HuH-7.5 (cell line): ENCODE measurements at regions not wholly inside any gene's neighbourhood (a gene's known extent, or its start where the extent isn't known, plus 50 kb on each side); places are given as distances from the start of the nearest gene placed in this dataset.
"Not testable (repeated sequence)": the region's sequence is repeated elsewhere in the genome, so short reads cannot be mapped to it uniquely, and the experiment has no call there.

Experiments used
- DNase-seq: peaks from one replicate; pipeline ENCODE4 v3.0.0; 2011; ENCODE audit warnings: low spot score

DNA sequence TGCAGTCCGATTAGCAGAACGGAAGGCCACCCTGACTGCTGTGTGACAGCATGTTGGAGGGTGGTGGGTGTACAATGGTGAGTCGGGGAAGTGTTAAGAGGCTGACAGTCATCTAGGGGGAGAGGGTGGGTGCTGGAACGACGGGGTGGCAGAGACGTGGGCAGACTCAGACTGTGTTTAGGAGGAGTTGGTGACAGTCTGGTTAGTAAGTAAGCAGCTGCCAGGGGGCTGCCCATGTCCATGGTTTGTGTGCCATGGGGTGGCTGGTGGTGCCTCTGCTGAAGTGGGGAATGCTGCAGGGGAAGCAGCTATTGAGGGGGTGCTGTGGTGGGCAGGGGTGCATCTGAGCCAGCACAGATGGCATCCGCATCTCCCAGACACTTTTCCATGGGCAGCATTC is 51.3 kb upstream of the BOD1 start:
- no peak for DNase-seq

- DNase-seq, result no peak
Observed at GRCh38 chr5:173668245-173668800, 51.9 kb upstream of the BOD1 start.

DNA sequence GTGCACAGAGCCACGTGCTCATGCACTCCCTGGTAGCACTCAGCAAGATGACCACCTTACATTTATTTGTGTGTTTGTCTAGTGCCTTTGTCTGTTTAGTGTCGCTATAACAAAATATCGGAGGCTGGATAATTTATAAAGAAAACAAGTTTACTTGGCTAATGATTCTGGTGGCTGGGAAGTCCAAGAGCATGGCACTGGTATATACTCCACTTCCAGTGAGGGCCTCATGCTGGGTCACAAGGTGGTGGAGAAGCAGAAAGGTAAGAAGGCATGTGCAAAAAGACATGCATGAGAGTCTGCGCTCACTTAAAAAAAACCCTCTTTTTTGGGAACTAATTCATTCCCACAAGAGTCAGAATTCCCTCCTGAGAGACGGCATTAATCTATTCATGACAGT is 52.5 kb upstream of the BOD1 start:
- no peak for DNase-seq

GRCh38 chr5:173669483-173669882 is 53.0 kb upstream of the BOD1 start:
- no peak for DNase-seq

GRCh38 chr5:173670130-173670651 is 53.7 kb upstream of the BOD1 start:
- DNase-seq, result no peak

GRCh38 chr5:173670791-173671120 is 54.3 kb upstream of the BOD1 start:
- no peak for DNase-seq

GRCh38 chr5:173671121-173671949 is 54.9 kb upstream of the BOD1 start:
- no peak for DNase-seq

GRCh38 chr5:173672166-173672565 is 55.7 kb upstream of the BOD1 start:
- DNase-seq, result no peak

- no peak for DNase-seq
Observed at GRCh38 chr5:173672891-173673290, 56.4 kb upstream of the BOD1 start.

- DNase-seq, result no peak
Observed at GRCh38 chr5:173673295-173674101, 57.0 kb upstream of the BOD1 start.

- no peak for DNase-seq
Observed at GRCh38 chr5:173675287-173675996, 59.0 kb upstream of the BOD1 start.

DNA sequence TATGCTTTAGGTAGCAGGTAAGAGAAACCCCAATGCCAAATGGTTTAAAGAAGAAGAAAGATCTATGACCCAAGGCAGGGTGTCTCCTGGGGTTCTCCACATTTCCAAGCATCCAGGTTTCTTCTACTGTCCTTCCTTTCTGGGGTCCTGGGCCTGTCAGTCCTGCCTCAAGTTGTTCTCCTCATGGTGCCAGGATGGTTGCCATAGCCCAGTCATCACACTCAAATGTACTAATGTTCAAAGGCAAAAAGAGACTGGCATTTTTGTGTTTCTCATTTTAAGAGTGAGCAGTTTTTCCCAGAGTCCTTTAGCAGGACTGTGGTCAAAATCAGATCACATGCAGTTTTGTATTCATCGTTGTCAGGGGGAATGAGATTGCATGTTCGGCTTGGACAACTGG is 59.9 kb upstream of the BOD1 start:
- DNase-seq, result no peak

DNA sequence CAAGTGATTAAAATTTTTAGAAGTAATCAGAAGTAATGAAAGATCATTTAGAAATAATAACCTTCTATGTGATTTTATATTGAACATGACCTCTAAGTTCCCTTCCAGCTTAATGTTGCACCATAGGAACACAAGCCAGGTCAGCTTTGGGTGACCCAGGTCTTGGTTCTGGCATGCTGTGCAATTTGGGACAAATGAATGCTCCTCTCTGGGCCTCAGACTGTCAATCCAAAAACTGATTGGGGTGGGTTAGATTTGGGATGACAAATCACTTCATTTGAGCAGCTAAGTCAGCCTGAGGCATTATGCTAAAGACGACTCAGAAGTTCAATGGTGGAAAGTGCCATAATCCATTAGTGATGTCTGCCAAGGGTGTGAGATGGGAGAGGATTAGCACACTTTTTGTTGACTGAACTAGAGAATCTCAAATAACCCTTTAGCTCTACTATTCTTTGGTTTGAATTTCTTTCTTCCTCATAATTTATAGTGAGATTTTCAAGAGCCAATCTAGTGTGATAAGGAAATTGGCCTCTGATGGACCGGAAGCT is 60.7 kb upstream of the BOD1 start:
- no peak for DNase-seq

DNA sequence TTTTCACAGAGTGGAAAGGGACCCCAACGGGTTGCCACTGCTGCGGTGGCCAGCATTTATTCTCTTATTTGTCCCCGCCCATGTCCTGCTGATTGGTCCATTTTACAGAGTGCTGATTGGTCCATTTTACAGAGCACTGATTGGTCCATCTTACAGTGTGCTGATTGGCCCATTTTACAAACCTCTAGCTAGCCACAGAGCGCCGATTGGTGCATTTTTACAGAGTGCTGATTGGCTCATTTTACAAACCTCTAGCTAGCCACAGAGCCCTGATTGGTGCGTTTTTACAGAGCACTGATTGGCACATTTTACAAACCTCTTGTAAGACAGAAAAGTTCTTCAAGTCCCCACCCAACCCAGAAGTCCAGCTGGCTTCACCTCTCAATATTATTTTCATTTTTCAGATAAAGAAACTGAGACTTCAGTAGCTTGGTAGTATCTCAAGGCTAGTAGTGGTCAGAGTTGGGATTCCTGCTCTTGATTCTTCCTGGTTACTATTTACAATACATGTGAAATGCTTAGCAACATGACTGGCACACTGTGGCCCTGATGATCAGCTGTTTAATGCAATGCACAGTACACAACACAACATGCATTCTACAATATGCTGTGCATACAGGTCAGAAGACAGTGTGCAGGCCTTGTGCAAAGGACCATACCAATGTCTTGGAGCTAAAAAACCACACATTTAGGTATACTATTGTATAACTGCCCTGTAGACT is 63.6 kb upstream of the BOD1 start:
- no peak for DNase-seq

- DNase-seq, result no peak
Observed at GRCh38 chr5:173680660-173681242, 64.3 kb upstream of the BOD1 start.

GRCh38 chr5:173682313-173682712 is 65.9 kb upstream of the BOD1 start:
- no peak for DNase-seq

- DNase-seq, result not testable (repeated sequence)
Observed at GRCh38 chr5:173684535-173684934, 68.1 kb upstream of the BOD1 start.

DNA sequence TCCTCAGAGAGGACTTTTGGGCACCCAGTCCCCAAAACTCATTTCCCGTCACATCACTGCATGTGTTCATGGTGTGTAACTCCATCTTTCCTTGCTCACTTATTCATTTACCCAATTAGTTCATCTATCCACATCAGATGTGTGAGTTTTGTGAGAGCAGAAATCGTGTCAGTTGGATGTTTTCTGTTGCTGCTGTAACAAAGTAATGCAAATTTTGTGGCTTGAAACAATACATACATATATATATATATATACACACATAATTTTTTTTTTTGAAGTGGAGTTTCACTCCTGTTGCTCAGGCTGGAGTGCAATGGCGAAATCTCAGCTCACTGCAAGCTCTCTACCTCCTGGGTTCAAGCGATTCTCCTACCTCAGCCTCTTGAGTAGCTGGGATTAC is 70.5 kb upstream of the BOD1 start:
- no peak for DNase-seq

DNA sequence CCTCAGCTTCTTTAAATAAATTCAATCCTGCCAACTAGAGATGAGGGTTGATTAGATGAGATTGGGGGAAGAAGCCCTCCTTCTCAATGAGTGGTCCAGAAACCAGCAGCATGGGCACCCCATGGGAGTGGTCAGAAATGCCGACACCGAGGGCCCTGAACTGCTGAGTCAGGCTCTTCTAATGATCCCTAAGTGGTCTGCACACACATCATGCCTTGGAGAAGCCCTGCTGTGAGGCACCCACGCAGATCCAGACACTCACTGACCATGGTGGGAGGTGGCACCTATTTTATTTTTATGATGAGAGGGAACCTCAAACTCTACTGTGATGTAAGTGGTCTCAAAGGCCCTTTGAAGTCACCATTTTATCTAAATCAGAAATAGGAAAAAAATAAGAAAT is 72.3 kb upstream of the BOD1 start:
- DNase-seq, result no peak

DNA sequence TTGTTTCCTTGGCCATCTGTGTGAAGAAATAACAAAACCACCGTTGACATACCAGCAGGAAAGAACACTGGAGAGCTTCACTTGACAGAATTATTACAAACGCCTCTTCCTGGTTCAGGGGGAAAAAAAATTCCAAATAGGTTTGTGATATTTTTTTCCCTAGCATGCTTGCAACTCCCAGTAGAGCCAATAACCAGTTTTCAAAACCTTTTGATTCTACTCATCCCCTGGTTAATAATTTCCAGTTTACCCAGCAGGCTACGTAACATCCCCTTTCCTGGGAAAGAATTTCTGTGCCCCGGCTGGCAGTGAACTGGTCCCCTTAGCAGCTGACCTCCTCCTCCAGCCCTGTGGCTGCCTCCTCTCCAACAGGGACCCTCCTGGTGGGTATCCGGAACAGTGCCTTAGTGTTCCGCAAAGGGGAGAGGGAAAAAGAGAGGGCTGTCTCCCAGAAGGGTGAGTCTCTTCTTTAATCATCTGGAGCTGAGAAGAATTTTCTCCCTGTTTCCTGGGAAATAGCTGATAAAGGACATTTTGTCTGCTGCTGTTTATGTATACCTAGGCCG is 72.8 kb upstream of the BOD1 start:
- peak; percentile 82 for DNase-seq
